Left ventricle myocardium inferior (tissue), 1 donor: ENCODE measurements at regions not wholly inside any gene's neighbourhood (a gene's known extent, or its start where the extent isn't known, plus 50 kb on each side); places are given as distances from the start of the nearest gene placed in this dataset.

Source experiments
- DNase-seq: peaks from one replicate; pipeline ENCODE4 v3.0.0-alpha.2; 2020
- H3K27ac ChIP-seq: fragments of 200-600 bp; replicated peaks from 2 replicates; pipeline ENCODE4 v1.8.0; 2021
- H3K27me3 ChIP-seq: fragments of 200-600 bp; 2 replicates; pipeline ENCODE4 v1.8.0; 2021; ENCODE audit warnings: low read depth
- H3K36me3 ChIP-seq: fragments of 200-600 bp; 2 replicates; pipeline ENCODE4 v1.8.0; 2021
- H3K4me1 ChIP-seq: fragments of 200-600 bp; 2 replicates; pipeline ENCODE4 v1.8.0; 2021
- H3K4me3 ChIP-seq: fragments of 200-600 bp; 2 replicates; pipeline ENCODE4 v1.8.0; 2021; ENCODE audit warnings: mild to moderate bottlenecking, moderate library complexity
- H3K9me3 ChIP-seq: fragments of 200-600 bp; replicated peaks from 2 replicates; pipeline ENCODE4 v1.8.0; 2021
- intact Hi-C: fragments of 100-400 bp; cut with micrococcal nuclease; formaldehyde crosslinking; loops from one replicate; pipeline ENCODE4 v1.11.0; 2022
- TF ChIP-seq, protein P1 (sequence below): fragments of 200-600 bp; IDR thresholded peaks from 2 replicates; pipeline ENCODE4 v1.8.0; 2021; ENCODE audit warnings: antibody characterized with exemption, mild to moderate bottlenecking, borderline replicate concordance
- donor health status: DM: no; HTN: yes; CAD: no; lungs with severe emphysema.

DNA sequence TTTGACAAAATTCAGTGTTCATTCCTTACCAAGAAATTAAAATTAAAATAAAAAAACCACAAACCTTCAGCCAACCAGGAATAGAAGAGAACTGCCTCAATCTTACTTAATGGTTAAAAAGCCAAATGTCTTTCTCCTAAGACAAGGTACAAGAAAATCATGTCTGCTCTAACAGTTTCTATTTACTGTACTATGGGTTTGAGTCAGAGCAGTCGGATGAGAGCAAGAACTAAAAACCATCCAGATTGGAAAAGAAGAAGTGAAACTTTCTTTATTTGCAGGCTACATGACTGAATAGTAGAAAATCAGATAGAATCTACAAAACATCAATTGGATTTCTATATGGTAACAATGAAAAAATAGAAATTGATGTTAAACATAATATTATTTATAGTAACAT lies 555.5 kb upstream of the TNP1 start:
- peaks cover 24% of the 10 kb centered on the region for H3K4me1 ChIP-seq
- no peaks in the 10 kb centered on the region for H3K36me3 ChIP-seq
- DNase-seq: no peak
- H3K9me3 ChIP-seq: no peaks in the 10 kb centered on the region
- intact Hi-C loops: no loop called here
- TF ChIP-seq, protein P1, sequence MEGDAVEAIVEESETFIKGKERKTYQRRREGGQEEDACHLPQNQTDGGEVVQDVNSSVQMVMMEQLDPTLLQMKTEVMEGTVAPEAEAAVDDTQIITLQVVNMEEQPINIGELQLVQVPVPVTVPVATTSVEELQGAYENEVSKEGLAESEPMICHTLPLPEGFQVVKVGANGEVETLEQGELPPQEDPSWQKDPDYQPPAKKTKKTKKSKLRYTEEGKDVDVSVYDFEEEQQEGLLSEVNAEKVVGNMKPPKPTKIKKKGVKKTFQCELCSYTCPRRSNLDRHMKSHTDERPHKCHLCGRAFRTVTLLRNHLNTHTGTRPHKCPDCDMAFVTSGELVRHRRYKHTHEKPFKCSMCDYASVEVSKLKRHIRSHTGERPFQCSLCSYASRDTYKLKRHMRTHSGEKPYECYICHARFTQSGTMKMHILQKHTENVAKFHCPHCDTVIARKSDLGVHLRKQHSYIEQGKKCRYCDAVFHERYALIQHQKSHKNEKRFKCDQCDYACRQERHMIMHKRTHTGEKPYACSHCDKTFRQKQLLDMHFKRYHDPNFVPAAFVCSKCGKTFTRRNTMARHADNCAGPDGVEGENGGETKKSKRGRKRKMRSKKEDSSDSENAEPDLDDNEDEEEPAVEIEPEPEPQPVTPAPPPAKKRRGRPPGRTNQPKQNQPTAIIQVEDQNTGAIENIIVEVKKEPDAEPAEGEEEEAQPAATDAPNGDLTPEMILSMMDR: no peak
- no peak overlapping the region for H3K27ac ChIP-seq
- no peaks in the 10 kb centered on the region for H3K27me3 ChIP-seq
- H3K4me3 ChIP-seq: no peak overlapping the region

DNA sequence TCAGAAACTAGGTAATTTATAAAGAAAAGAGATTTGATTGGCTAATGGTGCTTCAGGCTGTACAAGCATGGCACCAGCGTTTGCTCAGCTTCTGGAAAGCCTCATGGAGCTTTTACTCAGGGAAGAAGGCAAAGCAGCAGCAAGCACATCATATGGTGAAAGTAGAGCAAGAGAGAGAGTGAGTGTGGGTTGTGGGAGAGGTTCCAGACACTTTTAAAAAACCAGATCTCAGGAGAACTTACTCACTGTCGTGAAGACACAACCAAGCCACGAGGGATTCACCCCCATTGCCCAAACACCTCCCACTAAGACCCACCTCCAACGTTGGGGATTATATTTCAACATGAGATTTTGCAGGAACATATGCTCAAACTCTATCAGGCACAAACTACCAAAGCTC lies 554.6 kb upstream of the TNP1 start:
- TF ChIP-seq, protein P1: no peak
- DNase-seq: no peak
- intact Hi-C loops: no loop called here
- H3K4me1 ChIP-seq: peaks cover 29% of the 10 kb centered on the region
- H3K36me3 ChIP-seq: no peaks in the 10 kb centered on the region
- H3K27me3 ChIP-seq: no peaks in the 10 kb centered on the region
- H3K27ac ChIP-seq: no peak overlapping the region
- H3K4me3 ChIP-seq: no peak overlapping the region
- H3K9me3 ChIP-seq: no peaks in the 10 kb centered on the region

DNA sequence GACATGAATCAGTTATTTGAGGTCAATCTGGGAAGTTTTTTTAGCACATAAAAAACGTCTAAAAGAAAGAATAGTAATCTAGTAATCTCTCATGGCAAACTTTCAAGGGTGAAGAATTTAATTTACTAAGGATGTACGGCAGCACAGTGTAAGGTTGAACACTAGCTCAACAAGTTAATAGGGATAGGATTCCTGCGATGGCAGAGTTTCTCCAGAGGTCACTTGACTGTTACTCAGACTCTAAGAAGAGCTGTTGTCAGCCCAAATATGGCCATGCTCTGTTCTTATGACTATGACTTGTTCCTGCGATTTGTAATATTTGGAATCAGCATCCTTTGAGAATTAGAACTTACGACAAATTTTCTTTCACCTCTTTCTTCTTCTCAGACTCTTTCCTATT lies 553.3 kb upstream of the TNP1 start:
- TF ChIP-seq, protein P1: no peak

DNA sequence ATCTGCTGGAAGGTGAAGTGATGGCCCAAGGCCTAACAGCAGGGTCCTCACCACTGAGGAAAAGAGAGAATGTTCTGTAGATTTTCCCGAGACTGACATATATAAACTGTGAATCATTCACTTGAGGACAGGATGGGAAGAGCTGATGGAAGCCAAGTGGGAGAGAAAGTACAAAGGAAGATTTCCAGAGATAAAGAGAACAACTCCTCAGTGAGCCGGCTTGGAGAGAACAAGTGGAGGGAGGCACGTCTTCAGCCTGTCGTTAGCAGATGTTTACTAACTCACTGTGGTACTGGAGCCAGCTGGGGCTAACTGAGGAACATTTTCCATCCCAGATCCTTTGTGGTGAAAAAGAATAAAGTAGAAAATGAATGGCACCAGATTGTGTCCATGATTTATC lies 552.9 kb upstream of the TNP1 start:
- Histone ChIP-seq H3K9me3 (no peaks in the 10 kb centered on the region), H3K36me3 (no peaks in the 10 kb centered on the region), H3K27ac (peak overlapping the region; percentile 68), H3K4me1 (peaks cover 29% of the 10 kb centered on the region), H3K27me3 (no peaks in the 10 kb centered on the region), H3K4me3 (no peak overlapping the region)
- intact Hi-C loops: no loop called here
- peak; percentile 34 for DNase-seq
- TF ChIP-seq, protein P1: no peak

More for the DNA sequence above, 553.3 kb upstream of the TNP1 start:
- Histone ChIP-seq H3K4me3 (no peak overlapping the region), H3K27me3 (no peaks in the 10 kb centered on the region), H3K27ac (peak overlapping the region; percentile 68), H3K4me1 (peaks cover 29% of the 10 kb centered on the region), H3K9me3 (no peaks in the 10 kb centered on the region), H3K36me3 (no peaks in the 10 kb centered on the region)
- DNase-seq: no peak
- intact Hi-C loops: no loop called here

DNA sequence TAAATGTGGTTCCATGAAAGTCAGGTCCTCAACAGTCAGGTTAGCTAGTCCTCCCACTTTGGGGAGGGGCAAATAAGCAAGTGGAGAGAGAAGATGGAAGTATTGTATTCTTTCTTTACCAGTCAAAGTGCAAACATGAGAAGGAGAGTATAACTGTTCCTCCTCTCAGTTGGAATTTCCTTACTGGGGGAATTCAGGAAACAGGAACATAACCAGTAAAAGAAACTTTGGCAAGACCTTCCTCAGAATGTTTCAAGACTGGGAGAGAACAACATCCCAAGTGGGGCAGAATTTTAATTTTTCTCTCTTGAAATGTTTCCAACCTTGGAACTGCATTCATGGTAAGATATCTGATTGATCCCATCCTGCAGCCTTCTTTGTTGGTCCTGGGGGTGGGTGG lies 552.4 kb upstream of the TNP1 start:
- H3K36me3 ChIP-seq: no peaks in the 10 kb centered on the region
- peak overlapping the region; percentile 68 for H3K27ac ChIP-seq
- no peaks in the 10 kb centered on the region for H3K27me3 ChIP-seq
- no peak for DNase-seq
- intact Hi-C loops: no loop called here
- TF ChIP-seq, protein P1: no peak
- no peak overlapping the region for H3K4me3 ChIP-seq
- H3K9me3 ChIP-seq: no peaks in the 10 kb centered on the region
- H3K4me1 ChIP-seq: peaks cover 29% of the 10 kb centered on the region

DNA sequence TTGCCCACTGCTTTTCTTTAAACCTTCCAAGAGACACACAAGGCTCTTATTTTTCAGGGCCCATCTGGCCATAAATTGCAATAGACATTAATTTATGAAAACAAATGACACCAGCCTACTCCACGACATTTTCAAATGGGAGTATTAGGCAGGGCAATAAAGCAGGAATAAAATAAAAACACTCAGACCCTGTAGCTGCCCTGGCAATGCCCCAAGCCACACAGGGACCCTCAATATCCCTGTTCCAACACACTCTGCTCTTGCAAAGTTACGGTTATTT lies 550.8 kb upstream of the TNP1 start:
- Histone ChIP-seq H3K27me3 (no peaks in the 10 kb centered on the region), H3K27ac (no peak overlapping the region), H3K4me3 (no peak overlapping the region), H3K4me1 (peaks cover 29% of the 10 kb centered on the region), H3K9me3 (no peaks in the 10 kb centered on the region), H3K36me3 (no peaks in the 10 kb centered on the region)
- TF ChIP-seq, protein P1: no peak
- no peak for DNase-seq
- intact Hi-C loops: no loop called here
